ENCODE measurements at regions not wholly inside any gene's neighbourhood (a gene's known extent, or its start where the extent isn't known, plus 50 kb on each side); places are given as distances from the start of the nearest gene placed in this dataset.

DNA sequence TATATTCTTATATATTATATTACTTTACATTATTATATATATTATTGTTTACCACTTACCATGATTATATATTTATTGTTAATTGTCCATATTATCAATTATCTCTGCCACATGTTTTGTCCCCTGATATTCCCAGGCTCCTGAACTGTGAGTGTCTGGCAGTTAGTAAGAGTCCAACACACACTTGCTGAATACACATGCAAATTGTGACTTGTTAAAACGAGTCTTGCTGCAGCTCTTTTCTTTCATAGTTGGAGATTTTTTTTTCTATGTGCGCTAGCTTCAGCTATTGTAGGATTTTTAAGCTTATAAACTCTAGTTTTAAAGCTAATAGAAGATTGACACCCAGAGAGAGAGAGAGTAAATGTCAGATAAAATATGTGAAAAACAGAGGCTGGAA lies 207.8 kb upstream of the FAM3C start:
- H2AK5ac ChIP-seq (ENCODE audit: low read depth, low read length) = no peak overlapping the region
- no peaks in the 10 kb centered on the region for H3K36me3 ChIP-seq (ENCODE audit: control insufficient read depth, insufficient read depth, low read length)
- no peak overlapping the region for H4K8ac ChIP-seq (ENCODE audit: low read depth in 2 of 2, low read length in 2 of 2)
- no peak overlapping the region for H4K91ac ChIP-seq (ENCODE audit: insufficient read depth, low read depth, low read length)
- H4K5ac ChIP-seq (ENCODE audit: low read depth, low read length) = no peak overlapping the region
- intact Hi-C loops (cut with micrococcal nuclease) (no loop called here), dilution Hi-C loops (cut with HindIII; ENCODE audit: low sequenced_read_pairs, unreplicated experiment) (no loop called here), in situ Hi-C loops (cut with MboI; ENCODE audit: low sequenced_read_pairs) (no loop called here)
- H3K23ac ChIP-seq (ENCODE audit: low read depth, low read length) = no peak overlapping the region
- BruUV-seq (replicated peaks) = no TSS peak
- no peak overlapping the region for H2BK15ac ChIP-seq (ENCODE audit: low read depth, low read length)
- DNase-seq = no peak
- H3K14ac ChIP-seq (replicated peaks; ENCODE audit: low read depth, low read length) = no peak overlapping the region
- peaks cover 4% of the 10 kb centered on the region for H3K27me3 ChIP-seq (ENCODE audit: control insufficient read depth, insufficient read depth, low read length)
- H3K4me2 ChIP-seq (ENCODE audit: low read depth, low read length) = no peak overlapping the region
- H3K79me1 ChIP-seq (ENCODE audit: low read depth in 1 of 2, low read length in 2 of 2) = no peaks in the 10 kb centered on the region
- no peak overlapping the region for H3K18ac ChIP-seq (ENCODE audit: low read depth, low read length)
- no peaks in the 10 kb centered on the region for H4K20me1 ChIP-seq (ENCODE audit: insufficient read depth, low read length)
- no peak overlapping the region for H3K9ac ChIP-seq (ENCODE audit: low read depth, low read length)
- H3K9me1 ChIP-seq (ENCODE audit: insufficient read depth, low read length) = no peaks in the 10 kb centered on the region
- no peak overlapping the region for H2BK5ac ChIP-seq (ENCODE audit: low read depth, low read length, poor library complexity, severe bottlenecking)
- TF ChIP-seq POLR2A (IDR thresholded peaks at IDR 0.05; ENCODE audit: low read depth, low read length) = no peak
- no peak for TF ChIP-seq CEBPB (IDR thresholded peaks at IDR 0.05; ENCODE audit: low read depth, low read length)
- TF ChIP-seq, protein P1, sequence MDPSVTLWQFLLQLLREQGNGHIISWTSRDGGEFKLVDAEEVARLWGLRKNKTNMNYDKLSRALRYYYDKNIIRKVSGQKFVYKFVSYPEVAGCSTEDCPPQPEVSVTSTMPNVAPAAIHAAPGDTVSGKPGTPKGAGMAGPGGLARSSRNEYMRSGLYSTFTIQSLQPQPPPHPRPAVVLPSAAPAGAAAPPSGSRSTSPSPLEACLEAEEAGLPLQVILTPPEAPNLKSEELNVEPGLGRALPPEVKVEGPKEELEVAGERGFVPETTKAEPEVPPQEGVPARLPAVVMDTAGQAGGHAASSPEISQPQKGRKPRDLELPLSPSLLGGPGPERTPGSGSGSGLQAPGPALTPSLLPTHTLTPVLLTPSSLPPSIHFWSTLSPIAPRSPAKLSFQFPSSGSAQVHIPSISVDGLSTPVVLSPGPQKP (IDR thresholded peaks at IDR 0.05; ENCODE audit: borderline replicate concordance, low read depth, low read length) = no peak
- TF ChIP-seq, protein P2, sequence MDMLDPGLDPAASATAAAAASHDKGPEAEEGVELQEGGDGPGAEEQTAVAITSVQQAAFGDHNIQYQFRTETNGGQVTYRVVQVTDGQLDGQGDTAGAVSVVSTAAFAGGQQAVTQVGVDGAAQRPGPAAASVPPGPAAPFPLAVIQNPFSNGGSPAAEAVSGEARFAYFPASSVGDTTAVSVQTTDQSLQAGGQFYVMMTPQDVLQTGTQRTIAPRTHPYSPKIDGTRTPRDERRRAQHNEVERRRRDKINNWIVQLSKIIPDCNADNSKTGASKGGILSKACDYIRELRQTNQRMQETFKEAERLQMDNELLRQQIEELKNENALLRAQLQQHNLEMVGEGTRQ (IDR thresholded peaks at IDR 0.05; ENCODE audit: low read depth, low read length) = no peak
- TF ChIP-seq FOS (IDR thresholded peaks at IDR 0.05; ENCODE audit: low read depth, low read length) = no peak
- no peak for TF ChIP-seq BHLHE40 (IDR thresholded peaks at IDR 0.05; ENCODE audit: low read depth, low read length)
- TF ChIP-seq RAD21 (IDR thresholded peaks at IDR 0.05; ENCODE audit: low read length) = no peak
- no peak for TF ChIP-seq CHD1 (IDR thresholded peaks at IDR 0.05; ENCODE audit: low read depth, low read length)
- no peak for TF ChIP-seq NFE2L2 (IDR thresholded peaks at IDR 0.05; ENCODE audit: low read depth, low read length)
- TF ChIP-seq MAFK (IDR thresholded peaks at IDR 0.05; ENCODE audit: low read depth, low read length) = no peak
- no peak for TF ChIP-seq RFX5 (IDR thresholded peaks at IDR 0.05; ENCODE audit: low read depth, low read length)
- no peak for TF ChIP-seq MXI1 (IDR thresholded peaks at IDR 0.05; ENCODE audit: borderline replicate concordance, low read depth, low read length)
- TF ChIP-seq SMC3 (IDR thresholded peaks at IDR 0.05; ENCODE audit: low read depth, low read length) = no peak
- TF ChIP-seq RCOR1 (IDR thresholded peaks at IDR 0.05; ENCODE audit: insufficient replicate concordance, low read length) = no peak
- no peak for TF ChIP-seq MAZ (IDR thresholded peaks at IDR 0.05; ENCODE audit: borderline replicate concordance, low read depth, low read length)
- TF ChIP-seq, protein P3, sequence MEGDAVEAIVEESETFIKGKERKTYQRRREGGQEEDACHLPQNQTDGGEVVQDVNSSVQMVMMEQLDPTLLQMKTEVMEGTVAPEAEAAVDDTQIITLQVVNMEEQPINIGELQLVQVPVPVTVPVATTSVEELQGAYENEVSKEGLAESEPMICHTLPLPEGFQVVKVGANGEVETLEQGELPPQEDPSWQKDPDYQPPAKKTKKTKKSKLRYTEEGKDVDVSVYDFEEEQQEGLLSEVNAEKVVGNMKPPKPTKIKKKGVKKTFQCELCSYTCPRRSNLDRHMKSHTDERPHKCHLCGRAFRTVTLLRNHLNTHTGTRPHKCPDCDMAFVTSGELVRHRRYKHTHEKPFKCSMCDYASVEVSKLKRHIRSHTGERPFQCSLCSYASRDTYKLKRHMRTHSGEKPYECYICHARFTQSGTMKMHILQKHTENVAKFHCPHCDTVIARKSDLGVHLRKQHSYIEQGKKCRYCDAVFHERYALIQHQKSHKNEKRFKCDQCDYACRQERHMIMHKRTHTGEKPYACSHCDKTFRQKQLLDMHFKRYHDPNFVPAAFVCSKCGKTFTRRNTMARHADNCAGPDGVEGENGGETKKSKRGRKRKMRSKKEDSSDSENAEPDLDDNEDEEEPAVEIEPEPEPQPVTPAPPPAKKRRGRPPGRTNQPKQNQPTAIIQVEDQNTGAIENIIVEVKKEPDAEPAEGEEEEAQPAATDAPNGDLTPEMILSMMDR (conservative IDR thresholded peaks at IDR 0.05; ENCODE audit: low read depth, low read length) = no peak
- H2AK9ac ChIP-seq (replicated peaks; ENCODE audit: low read depth, low read length, poor library complexity) = no peak overlapping the region
- no peak overlapping the region for H3K56ac ChIP-seq (ENCODE audit: extremely low read depth, insufficient read depth, low read length)
- H3K4ac ChIP-seq (ENCODE audit: low read depth, low read length) = no peak overlapping the region
- H2AFZ ChIP-seq (replicated peaks; ENCODE audit: low read length, poor library complexity) = no peak overlapping the region
- H3K4me1 ChIP-seq (ENCODE audit: control insufficient read depth, insufficient read depth, low read length) = no peaks in the 10 kb centered on the region
- H3K4me3 ChIP-seq (ENCODE audit: insufficient read depth, low read depth, low read length) = no peak overlapping the region
- CTCF ChIA-PET = interaction anchor here (1.2 kb wide), 1 partner anchor 391 kb away, joined by 6 read pairs; no protein-coding TSS in a partner anchor
- ATAC-seq (ENCODE audit: low read depth) = no peak
- no peak overlapping the region for H3K27ac ChIP-seq (ENCODE audit: insufficient read depth, low read length)
- no CpG with 5 or more reads among the region's 2 CpGs for WGBS, 2 experiments (ENCODE audit: extremely low coverage in 2 of 2, insufficient read length in 1 of 2)
- POLR2A ChIA-PET (ENCODE audit: unreplicated experiment) = no interaction called here
- H2BK120ac ChIP-seq (ENCODE audit: low read depth, low read length) = no peak overlapping the region
- no peak overlapping the region for H2BK20ac ChIP-seq (ENCODE audit: low read depth, low read length)
- H3K9me3 ChIP-seq (ENCODE audit: control insufficient read depth, insufficient read depth, low read length) = no peaks in the 10 kb centered on the region

Data from IMR-90 (cell line).